Esophagus muscularis mucosa (tissue), 4 donors: ENCODE measurements at regions not wholly inside any gene's neighbourhood (a gene's known extent, or its start where the extent isn't known, plus 50 kb on each side); places are given as distances from the start of the nearest gene placed in this dataset.

Source experiments
- DNase-seq: peaks from one replicate; pipeline ENCODE4 v3.0.0-alpha.2; 2017; ENCODE audit errors: extremely low spot score
- H3K27ac ChIP-seq, 4 donors: fragments of 200-600 bp; sonication (generic); replicated peaks in 1 of 4; 1 replicate in 3 of 4; 2 replicates in 1 of 4; pipeline ENCODE4 v1.5.1; 2016 to 2019; ENCODE audit warnings: mild to moderate bottlenecking in 1 of 4
- H3K27me3 ChIP-seq, 4 donors: fragments of 200-600 bp; sonication (generic); one replicate each; pipeline versions ENCODE4 v1.5.1 to v1.6.0; 2016 to 2019
- H3K36me3 ChIP-seq, 4 donors: fragments of 200-600 bp; sonication (generic); one replicate each; pipeline ENCODE4 v1.5.1; 2016 to 2019
- H3K4me1 ChIP-seq, 4 donors: fragments of 200-600 bp; sonication (generic); one replicate each; pipeline ENCODE4 v1.5.1; 2016 to 2019
- H3K4me3 ChIP-seq, 4 donors: fragments of 200-600 bp; sonication (generic); 1 replicate in 2 of 4; 2 replicates in 2 of 4; pipeline ENCODE4 v1.5.1; 2016 to 2019; ENCODE audit warnings: mild to moderate bottlenecking in 4 of 4, moderate library complexity in 1 of 4
- H3K9me3 ChIP-seq, 4 donors: fragments of 200-600 bp; sonication (generic); 1 replicate in 3 of 4; 2 replicates in 1 of 4; pipeline ENCODE4 v1.5.1; 2016 to 2019
- EP300 ChIP-seq: sonication (generic); formaldehyde crosslinking; IDR thresholded peaks from one replicate; pipeline ENCODE4 v1.6.1; 2017; ENCODE audit warnings: antibody characterized with exemption
- POLR2A ChIP-seq: fragments of 450-650 bp; IDR thresholded peaks from one replicate; pipeline ENCODE4 v1.6.1; 2017; ENCODE audit warnings: antibody characterized with exemption, moderate library complexity, mild to moderate bottlenecking, low read depth
- POLR2AphosphoS5 ChIP-seq, 2 donors: sonication (generic); formaldehyde crosslinking; IDR thresholded peaks; one replicate each; pipeline ENCODE4 v1.6.1; 2017; ENCODE audit warnings: antibody characterized with exemption in 2 of 2
- WGBS: methylation state at CpG from one replicate; pipeline ENCODE4 v1.1.5; 2018; 5-methylcytosine and 5-hydroxymethylcytosine counted together
- intact Hi-C: fragments of 100-400 bp; cut with DNase I; formaldehyde crosslinking; loops from one replicate; pipeline ENCODE4 v1.15.1; 2023
- TF ChIP-seq, protein P1 (sequence below), 3 experiments: fragments of 200-600 bp in 2 of 3; fragments of 450-650 bp in 1 of 3; sonication (generic) in 2 of 3; IDR thresholded peaks; one replicate each; pipeline ENCODE4 v1.5.1; 2017 to 2019; ENCODE audit warnings: antibody characterized with exemption in 3 of 3, mild to moderate bottlenecking in 2 of 3, moderate library complexity in 1 of 3

DNA sequence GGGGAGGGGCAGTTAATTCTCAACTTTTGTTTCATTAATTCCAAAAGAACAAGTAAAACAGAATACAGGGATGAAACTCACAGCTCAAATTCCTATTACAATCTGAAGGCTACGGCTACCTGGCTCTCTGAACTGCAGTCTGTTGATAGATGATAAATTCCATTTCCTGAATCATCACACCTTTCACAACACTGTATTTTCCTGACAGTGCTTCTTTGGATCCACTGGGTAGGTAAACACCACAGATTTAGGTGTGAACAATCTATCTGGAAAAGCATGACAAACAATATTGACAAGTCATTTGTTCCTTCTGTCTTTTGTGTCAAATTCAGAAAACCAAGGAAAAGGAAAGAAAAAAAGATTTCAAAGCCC is 843.2 kb downstream of the LRRTM4 start:
- no peaks in the 10 kb centered on the region for H3K4me1 ChIP-seq
- H3K36me3 ChIP-seq, result no peaks in the 10 kb centered on the region
- TF ChIP-seq POLR2AphosphoS5 (IDR thresholded peaks at IDR 0.05), result no peak
- no peak for TF ChIP-seq EP300
- TF ChIP-seq, protein P1, sequence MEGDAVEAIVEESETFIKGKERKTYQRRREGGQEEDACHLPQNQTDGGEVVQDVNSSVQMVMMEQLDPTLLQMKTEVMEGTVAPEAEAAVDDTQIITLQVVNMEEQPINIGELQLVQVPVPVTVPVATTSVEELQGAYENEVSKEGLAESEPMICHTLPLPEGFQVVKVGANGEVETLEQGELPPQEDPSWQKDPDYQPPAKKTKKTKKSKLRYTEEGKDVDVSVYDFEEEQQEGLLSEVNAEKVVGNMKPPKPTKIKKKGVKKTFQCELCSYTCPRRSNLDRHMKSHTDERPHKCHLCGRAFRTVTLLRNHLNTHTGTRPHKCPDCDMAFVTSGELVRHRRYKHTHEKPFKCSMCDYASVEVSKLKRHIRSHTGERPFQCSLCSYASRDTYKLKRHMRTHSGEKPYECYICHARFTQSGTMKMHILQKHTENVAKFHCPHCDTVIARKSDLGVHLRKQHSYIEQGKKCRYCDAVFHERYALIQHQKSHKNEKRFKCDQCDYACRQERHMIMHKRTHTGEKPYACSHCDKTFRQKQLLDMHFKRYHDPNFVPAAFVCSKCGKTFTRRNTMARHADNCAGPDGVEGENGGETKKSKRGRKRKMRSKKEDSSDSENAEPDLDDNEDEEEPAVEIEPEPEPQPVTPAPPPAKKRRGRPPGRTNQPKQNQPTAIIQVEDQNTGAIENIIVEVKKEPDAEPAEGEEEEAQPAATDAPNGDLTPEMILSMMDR (IDR thresholded peaks at IDR 0.05), result no peak
- no peak for TF ChIP-seq POLR2A
- H3K27me3 ChIP-seq, result no peaks in the 10 kb centered on the region
- H3K9me3 ChIP-seq, result no peaks in the 10 kb centered on the region
- H3K4me3 ChIP-seq, result no peak overlapping the region
- 58% methylated on average over 1 of the region's 1 CpG for WGBS
- no peak overlapping the region for H3K27ac ChIP-seq
- no peak for DNase-seq
- intact Hi-C loops, result no loop called here

DNA sequence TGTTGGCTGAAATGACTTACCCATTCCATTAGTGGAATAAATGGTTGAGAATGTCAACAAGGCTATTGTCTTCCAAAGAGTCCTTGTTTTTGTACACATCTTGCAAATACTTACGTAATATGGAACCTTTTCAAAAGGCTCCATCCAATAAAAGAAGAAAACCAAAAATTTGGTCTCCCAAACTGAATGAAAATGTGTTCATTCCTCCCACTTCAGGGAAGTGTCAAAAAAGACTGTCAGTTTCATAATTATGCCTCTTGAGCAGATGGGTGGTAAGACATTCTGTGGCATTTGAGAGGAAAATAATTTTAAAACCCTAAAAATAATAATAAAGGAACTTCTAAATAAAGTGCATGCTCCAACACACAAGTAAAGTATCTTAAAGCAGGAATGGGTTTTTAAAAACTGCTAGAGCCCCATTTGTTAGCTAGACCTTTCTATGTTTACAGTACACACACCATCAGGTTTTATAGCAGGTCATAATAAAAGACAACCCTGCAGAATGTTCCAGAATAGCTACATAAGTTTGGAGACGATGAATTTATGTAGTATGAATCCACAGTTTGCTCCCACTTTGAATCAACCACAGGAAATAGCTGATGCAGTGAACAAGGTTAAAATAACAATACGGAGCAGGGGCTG is 843.7 kb downstream of the LRRTM4 start:
- no peaks in the 10 kb centered on the region for H3K4me1 ChIP-seq
- TF ChIP-seq, protein P1 (IDR thresholded peaks at IDR 0.05), result no peak
- TF ChIP-seq EP300 (no peak), POLR2A (no peak), POLR2AphosphoS5 (IDR thresholded peaks at IDR 0.05) (no peak)
- intact Hi-C loops, result no loop called here
- no peaks in the 10 kb centered on the region for H3K27me3 ChIP-seq
- H3K4me3 ChIP-seq, result no peak overlapping the region
- 47% methylated on average over 3 of the region's 3 CpGs for WGBS
- DNase-seq, result no peak
- H3K9me3 ChIP-seq, result no peaks in the 10 kb centered on the region
- no peak overlapping the region for H3K27ac ChIP-seq
- H3K36me3 ChIP-seq, result no peaks in the 10 kb centered on the region

DNA sequence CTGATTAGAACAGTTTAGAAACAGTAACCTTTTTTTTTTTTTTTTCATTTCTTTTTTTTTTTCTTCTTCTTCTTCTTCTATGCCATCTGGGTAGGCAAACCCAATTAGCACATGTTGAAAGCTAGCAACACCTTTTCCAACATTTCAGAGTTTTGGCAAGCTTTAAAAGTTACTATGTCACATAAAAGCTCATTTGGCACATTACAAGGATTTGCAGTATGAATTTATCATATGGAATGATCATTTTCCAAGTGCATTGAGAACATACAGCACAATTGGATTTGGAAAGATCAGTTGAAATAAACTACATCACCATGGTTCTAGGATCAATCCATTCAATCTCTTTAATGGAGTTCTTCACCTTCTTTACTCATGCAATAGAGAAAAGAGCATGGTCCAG is 847.0 kb downstream of the LRRTM4 start:
- no peak overlapping the region for H3K27ac ChIP-seq

DNA sequence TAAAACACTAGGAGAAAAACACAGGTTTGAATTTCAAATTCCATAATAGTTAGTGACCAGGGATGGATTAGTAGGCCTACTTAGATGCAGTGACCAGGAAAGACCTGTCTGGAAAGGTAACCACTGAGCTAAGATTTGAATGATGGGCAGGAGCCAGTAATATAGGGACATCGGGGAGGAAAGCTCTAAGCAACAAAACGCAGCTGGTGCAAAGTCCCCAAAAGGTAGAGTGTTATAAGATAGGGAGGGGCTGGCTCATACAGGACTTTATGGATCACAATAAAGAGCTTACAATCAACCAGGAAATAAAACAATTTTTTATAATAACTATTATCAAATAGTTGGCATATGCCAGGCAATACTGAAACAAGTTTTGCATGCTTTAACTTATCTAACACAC is 849.4 kb downstream of the LRRTM4 start:
- Histone ChIP-seq H3K4me1 (no peaks in the 10 kb centered on the region), H3K36me3 (no peaks in the 10 kb centered on the region), H3K9me3 (no peaks in the 10 kb centered on the region), H3K27me3 (no peaks in the 10 kb centered on the region), H3K27ac (no peak overlapping the region), H3K4me3 (no peak overlapping the region)
- 88% methylated on average over 2 of the region's 2 CpGs for WGBS
- TF ChIP-seq POLR2AphosphoS5 (IDR thresholded peaks at IDR 0.05), result no peak
- no peak for TF ChIP-seq POLR2A
- no peak for TF ChIP-seq EP300
- TF ChIP-seq, protein P1 (IDR thresholded peaks at IDR 0.05), result no peak
- no peak for DNase-seq
- intact Hi-C loops, result no loop called here

More for the DNA sequence above, 847.0 kb downstream of the LRRTM4 start:
- Histone ChIP-seq H3K4me3 (no peak overlapping the region), H3K9me3 (no peaks in the 10 kb centered on the region), H3K4me1 (no peaks in the 10 kb centered on the region), H3K27me3 (no peaks in the 10 kb centered on the region), H3K36me3 (no peaks in the 10 kb centered on the region)
- no peak for DNase-seq
- TF ChIP-seq POLR2AphosphoS5 (IDR thresholded peaks at IDR 0.05), result no peak
- no peak for TF ChIP-seq EP300
- no peak for TF ChIP-seq POLR2A
- TF ChIP-seq, protein P1 (IDR thresholded peaks at IDR 0.05), result no peak
- intact Hi-C loops, result no loop called here

DNA sequence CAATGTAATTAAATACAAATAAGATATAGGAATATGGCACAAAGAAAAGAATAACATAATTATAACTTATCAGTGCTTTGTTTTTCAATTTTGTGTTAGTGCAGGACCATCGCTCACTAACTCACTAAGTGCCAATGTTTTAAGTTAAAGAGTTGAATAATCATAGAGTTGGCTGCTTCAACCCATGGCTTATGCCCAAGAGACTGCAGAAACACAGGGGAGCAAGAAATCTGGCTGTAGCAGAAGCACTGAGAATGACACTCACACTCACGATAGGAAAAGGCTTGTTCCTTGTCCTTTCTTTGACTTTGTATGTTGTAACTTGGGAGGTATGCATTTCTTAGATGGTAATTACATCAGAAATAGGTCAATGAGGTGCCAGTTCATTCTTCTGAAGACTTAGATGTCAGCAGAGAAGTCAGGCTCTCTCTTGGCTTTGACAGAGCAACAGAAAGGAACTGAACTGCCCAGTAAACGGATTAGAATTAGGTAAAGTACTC is 852.2 kb downstream of the LRRTM4 start:
- H3K4me1 ChIP-seq, result no peaks in the 10 kb centered on the region
- 67% methylated on average over 3 of the region's 3 CpGs for WGBS
- TF ChIP-seq POLR2A (no peak), EP300 (no peak), POLR2AphosphoS5 (IDR thresholded peaks at IDR 0.05) (no peak)
- TF ChIP-seq, protein P1 (IDR thresholded peaks at IDR 0.05), result no peak
- H3K27me3 ChIP-seq, result no peaks in the 10 kb centered on the region
- intact Hi-C loops, result no loop called here
- no peak overlapping the region for H3K4me3 ChIP-seq
- DNase-seq, result no peak
- no peaks in the 10 kb centered on the region for H3K9me3 ChIP-seq
- H3K36me3 ChIP-seq, result no peaks in the 10 kb centered on the region
- H3K27ac ChIP-seq, result no peak overlapping the region
